ENCODE measurements at regions not wholly inside any gene's neighbourhood (a gene's known extent, or its start where the extent isn't known, plus 50 kb on each side); places are given as distances from the start of the nearest gene placed in this dataset.

DNA sequence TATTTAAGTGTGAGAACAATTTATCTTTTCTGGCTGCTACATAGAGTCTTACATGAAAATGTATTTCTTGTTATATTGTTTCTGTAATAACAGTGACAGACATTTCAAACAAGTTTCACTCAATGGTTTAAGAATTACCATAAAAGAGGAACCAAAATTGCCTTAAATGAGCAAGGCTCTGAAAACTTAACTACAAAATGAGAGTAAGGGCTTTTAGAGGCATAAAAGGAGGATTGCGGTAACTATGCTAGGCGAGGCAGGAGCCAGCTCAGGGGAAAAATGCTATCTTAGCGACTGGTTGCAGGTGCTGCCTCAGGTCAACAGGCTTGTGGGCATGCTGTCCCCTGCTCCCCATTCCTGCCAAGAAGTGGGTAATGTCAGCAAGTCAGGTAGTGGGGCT, 81.7 kb upstream of the MSI2 start:
- peak; percentile 33 for FAIRE-seq
- DNase-seq (ENCODE audit: insufficient read length, low spot score) = no peak

DNA sequence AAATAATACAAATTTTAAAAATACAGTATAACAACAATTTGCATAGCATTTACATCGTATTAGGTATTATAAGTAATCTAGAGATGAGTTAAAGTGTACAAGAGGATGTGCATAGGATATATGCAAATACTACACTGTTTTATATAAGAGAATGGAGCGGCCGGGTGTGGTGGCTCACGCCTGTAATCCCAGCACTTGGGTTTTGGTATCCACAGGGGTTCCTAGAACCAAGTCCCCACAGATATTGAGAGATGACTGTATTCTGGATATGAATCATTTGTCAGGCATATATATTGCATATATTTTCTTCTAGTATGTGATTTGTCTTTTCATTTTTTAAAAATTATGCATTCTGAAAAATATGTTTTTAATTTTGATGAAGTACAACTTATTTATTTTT, 77.5 kb upstream of the MSI2 start:
- no peak for FAIRE-seq
- no peak for DNase-seq (ENCODE audit: insufficient read length, low spot score)

DNA sequence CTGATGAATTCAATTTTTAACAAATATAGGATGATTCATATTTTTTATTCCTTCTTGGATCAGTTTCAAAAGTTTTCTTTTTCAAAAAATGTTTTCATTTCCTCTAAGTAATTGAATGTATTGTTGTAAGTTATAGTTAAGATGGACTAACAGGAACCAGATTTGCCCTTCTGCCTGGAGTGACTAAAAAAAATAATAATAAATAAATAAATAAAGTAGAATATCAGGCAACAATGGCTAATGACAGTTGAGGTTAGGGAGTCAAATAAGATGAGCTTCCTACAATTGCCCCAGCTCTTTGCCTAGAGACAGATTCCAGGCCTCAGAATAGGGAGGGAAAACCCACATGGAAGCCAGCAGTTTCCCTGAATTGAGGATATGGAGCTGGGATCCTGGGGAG, 73.7 kb upstream of the MSI2 start:
- DNase-seq (ENCODE audit: insufficient read length, low spot score) (no peak), FAIRE-seq (no peak)

DNA sequence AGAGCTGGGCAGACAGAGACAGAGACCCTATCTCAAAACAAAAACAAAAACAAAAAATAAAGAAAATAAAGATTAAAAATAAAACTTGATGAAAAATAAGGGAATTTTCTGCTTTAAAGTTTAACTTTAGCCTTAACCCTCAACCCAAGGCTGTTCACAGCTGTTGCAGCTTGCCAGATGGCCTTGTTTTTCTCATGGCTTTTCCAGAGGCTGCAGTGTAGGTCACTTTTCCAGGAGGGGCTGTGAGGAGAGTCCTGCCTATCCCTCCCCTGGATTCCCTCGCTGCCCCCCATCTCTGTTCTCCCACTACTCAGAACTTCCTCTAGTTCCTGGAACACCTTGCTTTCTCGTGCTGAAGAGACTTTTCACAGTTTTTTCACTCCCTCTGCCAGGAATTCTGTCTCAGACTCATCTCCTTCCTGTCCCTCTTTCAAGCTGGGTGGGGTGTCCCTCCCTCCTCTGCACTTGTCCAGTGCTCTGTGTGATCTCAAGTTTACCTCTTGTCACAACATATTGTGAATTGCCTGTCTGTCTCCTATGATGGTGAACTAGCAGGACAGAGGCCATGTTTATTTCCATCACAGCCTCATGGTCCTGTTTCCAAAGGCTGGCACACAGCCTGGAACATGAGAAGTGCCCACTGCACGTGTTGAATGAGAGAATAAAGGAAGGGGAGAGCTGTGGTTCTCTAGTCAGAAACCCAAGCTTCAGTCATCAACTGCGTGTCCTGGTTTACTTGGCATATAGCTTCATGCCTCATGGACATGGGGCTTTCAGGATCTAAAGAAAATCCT, 69.9 kb upstream of the MSI2 start:
- FAIRE-seq (no peak), DNase-seq (ENCODE audit: insufficient read length, low spot score) (no peak)

DNA sequence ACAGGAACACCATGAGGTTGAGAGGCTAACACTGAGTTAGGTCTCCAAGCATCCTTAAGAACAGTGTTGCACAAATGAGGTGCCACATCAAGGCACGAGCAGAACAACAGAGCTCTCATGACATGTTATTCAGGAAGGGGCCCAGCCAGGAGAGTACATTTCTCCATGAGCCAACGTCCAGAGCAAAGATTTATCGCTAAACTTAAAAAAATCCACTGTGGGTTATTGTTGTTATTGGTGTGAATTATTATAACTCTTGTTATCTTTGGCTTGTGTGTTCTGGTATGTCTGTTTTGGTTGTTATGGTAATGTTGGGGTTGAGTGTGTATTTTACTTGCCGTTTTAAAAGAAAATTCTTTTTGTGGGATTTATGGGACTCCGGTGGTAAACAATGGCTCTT, 68.9 kb upstream of the MSI2 start:
- FAIRE-seq = no peak

DNA sequence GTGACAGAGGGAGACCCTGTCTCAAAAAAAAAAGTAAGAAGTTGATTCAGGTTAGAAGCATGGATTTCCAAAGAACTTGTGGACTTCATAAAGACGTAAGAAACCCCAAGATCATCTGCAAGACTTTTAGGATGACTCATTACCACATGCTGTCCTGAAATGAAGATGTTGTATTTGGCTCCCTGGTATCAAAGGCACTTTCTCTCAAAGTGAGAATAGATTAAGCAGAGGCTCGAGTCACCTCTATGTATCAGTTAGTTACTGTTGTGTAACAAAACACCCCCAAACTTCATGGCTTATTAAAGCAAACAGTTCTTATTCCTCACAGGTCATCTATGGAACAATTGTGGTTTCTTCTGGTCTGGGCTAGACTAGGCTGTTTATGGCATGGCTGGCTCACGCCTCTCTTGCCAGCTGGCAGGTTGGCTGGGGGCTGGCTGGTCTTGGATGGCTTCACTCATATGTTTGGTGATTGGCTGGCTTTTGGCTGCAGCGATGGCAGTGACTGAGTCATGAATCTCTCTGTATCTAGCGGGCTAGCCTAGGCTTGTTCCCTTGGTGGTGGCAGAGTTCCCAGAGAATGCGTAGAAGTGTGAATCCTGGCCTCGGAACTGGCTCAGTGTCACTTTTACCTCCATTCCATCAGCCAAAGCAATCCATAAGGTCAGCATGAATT, 60.4 kb upstream of the MSI2 start:
- DNase-seq (ENCODE audit: insufficient read length, low spot score) (no peak), FAIRE-seq (no peak)

More for the DNA sequence above, 68.9 kb upstream of the MSI2 start:
- no peak for DNase-seq (ENCODE audit: insufficient read length, low spot score)

DNA sequence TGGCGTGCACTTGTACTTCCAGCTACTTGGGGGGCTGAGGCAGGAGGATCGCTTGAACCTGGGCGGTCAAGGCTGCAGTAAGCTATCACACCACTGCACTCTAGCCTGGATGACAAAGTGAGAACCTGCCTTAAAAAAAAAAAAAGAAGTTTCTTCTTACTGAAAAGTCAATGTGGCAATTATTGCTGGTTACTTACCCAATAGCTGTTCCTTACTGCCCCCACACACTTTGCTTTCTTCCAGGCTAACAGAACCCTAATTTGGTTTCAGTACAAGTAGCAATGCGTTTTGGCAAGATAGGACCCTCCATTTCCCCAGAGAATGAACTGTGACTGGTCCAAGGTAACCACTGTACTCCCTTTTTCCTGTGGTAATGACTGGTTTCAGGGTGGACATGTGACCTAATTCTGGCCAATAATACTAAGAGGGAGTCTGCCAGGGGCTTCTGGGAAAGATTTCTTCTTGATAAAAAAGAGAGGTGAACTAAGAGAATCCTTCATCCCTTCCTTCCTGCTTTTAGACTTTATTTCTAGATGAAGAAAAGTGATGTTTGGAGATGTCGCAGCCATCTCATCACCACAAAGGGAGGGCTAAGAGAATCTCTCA, 58.8 kb upstream of the MSI2 start:
- no peak for FAIRE-seq

DNA sequence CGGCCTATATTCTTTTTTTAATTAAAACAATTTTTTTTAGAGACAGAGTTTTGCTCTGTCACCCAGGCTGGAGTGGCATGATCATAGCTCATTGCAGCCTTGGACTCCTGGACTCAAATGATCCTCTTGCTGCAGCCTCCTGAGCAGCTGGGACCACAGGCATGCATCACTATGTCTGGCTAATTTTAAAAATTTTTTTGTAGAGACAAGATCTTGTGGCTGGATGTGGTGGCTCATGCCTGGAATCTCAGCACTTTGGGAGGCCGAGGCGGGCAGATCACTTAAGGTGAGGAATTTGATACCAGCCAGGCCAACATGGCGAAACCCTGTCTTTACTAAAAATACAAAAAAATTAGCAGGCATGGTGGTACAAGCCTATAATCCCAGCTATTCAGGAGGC, 54.8 kb upstream of the MSI2 start:
- DNase-seq (ENCODE audit: insufficient read length, low spot score) (no peak), FAIRE-seq (no peak)

More for the DNA sequence above, 58.8 kb upstream of the MSI2 start:
- DNase-seq (ENCODE audit: insufficient read length, low spot score) = no peak

DNA sequence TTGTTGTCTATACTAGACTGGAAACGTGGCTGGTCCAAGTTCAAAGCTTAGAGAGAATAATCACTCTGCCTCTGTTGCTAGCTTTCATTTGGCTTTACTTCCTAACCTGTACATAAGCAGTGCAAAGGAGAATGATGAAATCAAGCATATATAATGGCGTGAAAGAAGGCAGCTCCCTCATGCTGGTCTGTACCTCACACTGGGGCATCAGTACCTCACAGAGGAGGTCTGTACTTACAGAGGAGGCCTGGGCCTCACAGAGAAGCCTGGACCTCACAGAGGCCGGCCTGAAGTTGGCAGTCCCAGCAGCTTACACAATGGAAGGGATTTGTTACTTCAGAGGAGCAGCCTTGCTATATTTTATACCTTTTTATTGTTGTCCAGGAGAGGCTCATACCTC, 53.3 kb upstream of the MSI2 start:
- FAIRE-seq (no peak), DNase-seq (ENCODE audit: insufficient read length, low spot score) (no peak)

All from HTR-8/SVneo (cell line).